ENCODE measurements at regions not wholly inside any gene's neighbourhood (a gene's known extent, or its start where the extent isn't known, plus 50 kb on each side); places are given as distances from the start of the nearest gene placed in this dataset.

GRCh38 chr1:65495137-65495536, 74.7 kb downstream of the LEPR start:
- no peak for DNase-seq (ENCODE audit: low spot score)
- H3K27ac ChIP-seq, result no peak overlapping the region
- intact Hi-C loops (cut with DNase I), result no loop called here
- 94% methylated on average over 1 of the region's 1 CpG for WGBS
- no peaks in the 10 kb centered on the region for H3K36me3 ChIP-seq
- no peaks in the 10 kb centered on the region for H3K9me3 ChIP-seq
- H3K4me3 ChIP-seq, result no peak overlapping the region
- no peaks in the 10 kb centered on the region for H3K27me3 ChIP-seq (replicated peaks; ENCODE audit: insufficient read depth)
- no peak for TF ChIP-seq POLR2AphosphoS5 (IDR thresholded peaks at IDR 0.05)
- TF ChIP-seq CTCF (IDR thresholded peaks at IDR 0.05), result no peak
- TF ChIP-seq POLR2A (IDR thresholded peaks at IDR 0.05), result no peak
- no peaks in the 10 kb centered on the region for H3K4me1 ChIP-seq (replicated peaks)

GRCh38 chr1:65497256-65497830, 76.9 kb downstream of the LEPR start:
- TF ChIP-seq CTCF (IDR thresholded peaks at IDR 0.05), result no peak
- TF ChIP-seq POLR2AphosphoS5 (IDR thresholded peaks at IDR 0.05), result no peak
- no peak for TF ChIP-seq POLR2A (IDR thresholded peaks at IDR 0.05)
- Histone ChIP-seq H3K9me3 (no peaks in the 10 kb centered on the region), H3K4me3 (no peak overlapping the region), H3K4me1 (replicated peaks) (no peaks in the 10 kb centered on the region), H3K27me3 (replicated peaks; ENCODE audit: insufficient read depth) (no peaks in the 10 kb centered on the region), H3K27ac (no peak overlapping the region), H3K36me3 (no peaks in the 10 kb centered on the region)
- intact Hi-C loops (cut with DNase I), result no loop called here
- WGBS, result 66% methylated on average over 2 of the region's 2 CpGs
- DNase-seq (ENCODE audit: low spot score), result no peak

- Histone ChIP-seq H3K4me1 (replicated peaks) (no peaks in the 10 kb centered on the region), H3K27me3 (replicated peaks; ENCODE audit: insufficient read depth) (no peaks in the 10 kb centered on the region), H3K36me3 (no peaks in the 10 kb centered on the region), H3K27ac (no peak overlapping the region), H3K4me3 (no peak overlapping the region), H3K9me3 (no peaks in the 10 kb centered on the region)
- 65% methylated on average over 4 of the region's 4 CpGs for WGBS
- intact Hi-C loops (cut with DNase I), result no loop called here
- no peak for DNase-seq (ENCODE audit: low spot score)
- TF ChIP-seq POLR2AphosphoS5 (IDR thresholded peaks at IDR 0.05) (no peak), CTCF (IDR thresholded peaks at IDR 0.05) (no peak), POLR2A (IDR thresholded peaks at IDR 0.05) (no peak)
Observed at GRCh38 chr1:65503427-65503826, 83.0 kb downstream of the LEPR start.

GRCh38 chr1:65504263-65504662, 83.8 kb downstream of the LEPR start:
- Histone ChIP-seq H3K27ac (no peak overlapping the region), H3K9me3 (no peaks in the 10 kb centered on the region), H3K4me3 (no peak overlapping the region), H3K4me1 (replicated peaks) (no peaks in the 10 kb centered on the region), H3K36me3 (no peaks in the 10 kb centered on the region), H3K27me3 (replicated peaks; ENCODE audit: insufficient read depth) (no peaks in the 10 kb centered on the region)
- DNase-seq (ENCODE audit: low spot score), result no peak
- WGBS, result 93% methylated on average over 3 of the region's 3 CpGs
- intact Hi-C loops (cut with DNase I), result no loop called here
- TF ChIP-seq POLR2AphosphoS5 (IDR thresholded peaks at IDR 0.05), result no peak
- TF ChIP-seq CTCF (IDR thresholded peaks at IDR 0.05), result no peak
- no peak for TF ChIP-seq POLR2A (IDR thresholded peaks at IDR 0.05)

DNA sequence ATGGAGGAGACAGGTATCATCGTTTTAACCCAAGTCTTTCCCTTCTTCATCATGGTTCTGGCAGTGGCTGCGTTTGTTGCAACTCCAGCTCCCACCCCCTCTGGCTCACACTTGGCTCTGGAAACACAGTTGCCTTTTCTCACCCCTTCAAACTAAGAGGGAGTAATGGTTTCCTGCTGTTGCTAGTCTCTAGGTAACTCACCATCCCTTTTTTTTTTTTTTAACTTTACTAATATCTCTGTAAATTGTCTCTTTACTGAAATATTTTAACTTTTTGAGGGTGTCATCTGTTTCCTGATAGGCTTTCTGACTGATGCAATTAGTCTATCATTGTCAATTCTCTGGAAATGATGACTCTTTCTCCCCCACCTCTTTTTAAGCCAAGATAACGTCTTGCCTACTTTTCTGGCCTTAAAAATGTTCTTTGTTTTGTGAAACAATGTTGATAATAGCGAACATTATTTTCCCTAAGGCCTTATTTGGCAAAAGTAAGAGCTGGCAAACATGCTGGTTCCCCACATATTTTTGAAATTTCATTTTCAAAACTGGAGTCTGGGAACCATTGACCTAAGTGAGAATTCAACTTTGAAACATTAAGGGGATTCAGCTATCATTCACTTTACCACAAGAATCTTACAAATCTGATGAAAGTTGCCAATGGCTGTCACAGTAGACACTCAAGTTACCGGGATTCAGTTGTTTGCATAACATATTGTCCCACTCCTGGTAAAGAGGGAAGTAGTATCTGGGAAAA, 85.3 kb downstream of the LEPR start:
- Histone ChIP-seq H3K27ac (no peak overlapping the region), H3K4me3 (no peak overlapping the region), H3K27me3 (replicated peaks; ENCODE audit: insufficient read depth) (no peaks in the 10 kb centered on the region), H3K36me3 (no peaks in the 10 kb centered on the region), H3K9me3 (no peaks in the 10 kb centered on the region), H3K4me1 (replicated peaks) (no peaks in the 10 kb centered on the region)
- WGBS, result 72% methylated on average over 5 of the region's 5 CpGs
- intact Hi-C loops (cut with DNase I), result no loop called here
- no peak for DNase-seq (ENCODE audit: low spot score)
- TF ChIP-seq POLR2AphosphoS5 (IDR thresholded peaks at IDR 0.05) (no peak), CTCF (IDR thresholded peaks at IDR 0.05) (no peak), POLR2A (IDR thresholded peaks at IDR 0.05) (no peak)

Measured in prostate gland (tissue), 2 donors.